CD14-positive monocyte (primary cell): ENCODE measurements at regions not wholly inside any gene's neighbourhood (a gene's known extent, or its start where the extent isn't known, plus 50 kb on each side); places are given as distances from the start of the nearest gene placed in this dataset.

Experiments used
- DNase-seq, 3 donors: peaks; one replicate each; pipeline ENCODE4 v3.0.0-alpha.2; 2011 to 2022
- H2AFZ ChIP-seq: 2 replicates; pipeline ENCODE4 v1.6.0; 2012; ENCODE audit warnings: mild to moderate bottlenecking, low read depth, low read length, inconsistent platforms; ENCODE audit not compliant: insufficient read depth, poor library complexity, severe bottlenecking
- H3K27ac ChIP-seq, 2 donors: 1 replicate in 1 of 2; 2 replicates in 1 of 2; pipeline ENCODE4 v1.5.1; 2012 to 2013; ENCODE audit warnings: low read length in 2 of 2, control low read depth in 1 of 2, inconsistent platforms in 1 of 2, low read depth in 1 of 2, mild to moderate bottlenecking in 1 of 2
- H3K27me3 ChIP-seq, 2 donors: one replicate each; pipeline versions ENCODE4 v1.6.0 to v1.6.1; 2011 to 2013; ENCODE audit warnings: low read length in 2 of 2; ENCODE audit not compliant: control insufficient read depth in 2 of 2, insufficient read depth in 2 of 2
- H3K36me3 ChIP-seq, 2 donors: replicated peaks in 1 of 2; 1 replicate in 1 of 2; 2 replicates in 1 of 2; pipeline versions ENCODE4 v1.5.1 to v1.6.1; 2012 to 2013; ENCODE audit warnings: low read length in 2 of 2, control low read depth in 1 of 2, inconsistent platforms in 1 of 2, mild to moderate bottlenecking in 1 of 2; ENCODE audit not compliant: insufficient read depth in 2 of 2, control insufficient read depth in 1 of 2
- H3K4me1 ChIP-seq, 2 donors: 1 replicate in 1 of 2; 2 replicates in 1 of 2; pipeline versions ENCODE4 v1.5.1 to v1.6.1; 2012 to 2013; ENCODE audit warnings: low read length in 2 of 2, control low read depth in 1 of 2, inconsistent platforms in 1 of 2, mild to moderate bottlenecking in 1 of 2, moderate library complexity in 1 of 2; ENCODE audit not compliant: insufficient read depth in 2 of 2, control insufficient read depth in 1 of 2
- H3K4me2 ChIP-seq: replicated peaks from 2 replicates; pipeline ENCODE3; 2012; ENCODE audit warnings: low read length, moderate library complexity, mild to moderate bottlenecking; ENCODE audit not compliant: poor library complexity, severe bottlenecking; ENCODE audit errors: extremely low read depth
- H3K4me3 ChIP-seq, 3 experiments: fragments of 200-600 bp in 1 of 3; sonication (generic) in 1 of 3; replicated peaks in 1 of 3; 1 replicate in 2 of 3; 2 replicates in 1 of 3; pipeline ENCODE4 v1.5.1; 2011 to 2013; ENCODE audit warnings: low read length in 3 of 3, mild to moderate bottlenecking in 3 of 3, control low read depth in 2 of 3, low read depth in 2 of 3, inconsistent platforms in 1 of 3, moderate library complexity in 1 of 3
- H3K79me2 ChIP-seq: 2 replicates; pipeline ENCODE4 v1.6.0; 2012; ENCODE audit warnings: mild to moderate bottlenecking, control low read depth, inconsistent platforms, low read length, moderate library complexity; ENCODE audit not compliant: insufficient read depth
- H3K9ac ChIP-seq: 2 replicates; pipeline ENCODE4 v1.6.0; 2017; ENCODE audit warnings: low read length, mild to moderate bottlenecking; ENCODE audit not compliant: insufficient read depth, poor library complexity, severe bottlenecking
- H3K9me3 ChIP-seq, 2 donors: replicated peaks in 1 of 2; 1 replicate in 1 of 2; 2 replicates in 1 of 2; pipeline versions ENCODE4 v1.5.1 to v1.6.1; 2012 to 2013; ENCODE audit warnings: low read length in 2 of 2, control low read depth in 1 of 2; ENCODE audit not compliant: control insufficient read depth in 1 of 2, insufficient read depth in 1 of 2
- H4K20me1 ChIP-seq: 2 replicates; pipeline ENCODE4 v1.6.0; 2012; ENCODE audit warnings: mild to moderate bottlenecking, low read length, control low read depth, moderate library complexity; ENCODE audit not compliant: insufficient read depth
- H3K27ac Mint-ChIP-seq, 7 donors: one replicate each; pipeline ENCODE4 v1.8.0; 2020; ENCODE audit warnings: mild to moderate bottlenecking in 7 of 7, mixed read lengths in 7 of 7, moderate library complexity in 6 of 7, inconsistent platforms in 2 of 7
- H3K27me3 Mint-ChIP-seq, 3 donors: one replicate each; pipeline ENCODE4 v1.8.0; 2021 to 2022; ENCODE audit warnings: low read depth in 3 of 3, mild to moderate bottlenecking in 3 of 3, mixed read lengths in 3 of 3, moderate library complexity in 3 of 3, inconsistent platforms in 1 of 3
- H3K36me3 Mint-ChIP-seq, 2 donors: one replicate each; pipeline ENCODE4 v1.8.0; 2020; ENCODE audit warnings: mixed read lengths in 2 of 2, inconsistent platforms in 1 of 2, mild to moderate bottlenecking in 1 of 2
- H3K4me1 Mint-ChIP-seq: one replicate; pipeline ENCODE4 v1.8.0; 2020; ENCODE audit warnings: mild to moderate bottlenecking, mixed read lengths
- H3K4me3 Mint-ChIP-seq, 2 donors: one replicate each; pipeline ENCODE4 v1.8.0; 2020; ENCODE audit warnings: mild to moderate bottlenecking in 2 of 2, mixed read lengths in 2 of 2, moderate library complexity in 1 of 2
- H3K9me3 Mint-ChIP-seq, 7 donors: one replicate each; pipeline ENCODE4 v1.8.0; 2020 to 2022; ENCODE audit warnings: mixed read lengths in 7 of 7, mild to moderate bottlenecking in 6 of 7, moderate library complexity in 6 of 7, inconsistent platforms in 2 of 7
- CTCF ChIP-seq: fragments of 200-600 bp; IDR thresholded peaks from one replicate; pipeline ENCODE4 v1.8.0; 2022; ENCODE audit warnings: antibody characterized with exemption, mild to moderate bottlenecking
- WGBS: methylation state at CpG from one replicate; pipeline ENCODE4 v1.1.5; 2013; ENCODE audit warnings: missing lambda C conversion rate; ENCODE audit not compliant: insufficient coverage; 5-methylcytosine and 5-hydroxymethylcytosine counted together
- intact Hi-C, 2 donors: fragments of 100-400 bp; cut with micrococcal nuclease; formaldehyde crosslinking; loops; one replicate each; pipeline versions ENCODE4 v1.15.0 to v1.15.1; 2023

GRCh38 chr10:60570896-60571295, 181.2 kb upstream of the ANK3 start:
- Mint-ChIP-seq H3K36me3 (no peaks in the 10 kb centered on the region), H3K9me3 (peaks cover 0 to 9% (median 4%) of the 10 kb centered on the region in 7 donors), H3K4me1 (peaks cover 14% of the 10 kb centered on the region), H3K27me3 (peaks cover 4 to 10% (median 9%) of the 10 kb centered on the region in 3 donors), H3K27ac (no peak overlapping the region), H3K4me3 (no peak overlapping the region)
- intact Hi-C loops: no loop called here
- no peak overlapping the region for H3K4me2 ChIP-seq
- H3K9ac ChIP-seq: no peak overlapping the region
- no peak overlapping the region for H2AFZ ChIP-seq
- H3K79me2 ChIP-seq: no peaks in the 10 kb centered on the region
- peaks cover 0 to 4% of the 10 kb centered on the region in 2 donors for H3K4me1 ChIP-seq
- 97% methylated on average over 4 of the region's 4 CpGs for WGBS
- peaks cover 0 to 4% of the 10 kb centered on the region in 2 donors for H3K27me3 ChIP-seq
- no peak overlapping the region for H3K27ac ChIP-seq
- TF ChIP-seq CTCF: no peak
- no peak overlapping the region for H3K4me3 ChIP-seq
- H3K9me3 ChIP-seq: peaks cover 0 to 5% of the 10 kb centered on the region in 2 donors
- no peaks in the 10 kb centered on the region for H3K36me3 ChIP-seq
- no peak for DNase-seq
- no peaks in the 10 kb centered on the region for H4K20me1 ChIP-seq

GRCh38 chr10:60570272-60570865, 180.7 kb upstream of the ANK3 start:
- H3K9me3 ChIP-seq: peaks cover 0 to 5% of the 10 kb centered on the region in 2 donors
- no peaks in the 10 kb centered on the region for H3K36me3 ChIP-seq
- Mint-ChIP-seq H3K36me3 (no peaks in the 10 kb centered on the region), H3K27ac (peak overlapping the region in 1 of 7 donors; percentile 4), H3K9me3 (peaks cover 0 to 9% (median 5%) of the 10 kb centered on the region in 7 donors), H3K27me3 (peaks cover 4 to 10% (median 9%) of the 10 kb centered on the region in 3 donors), H3K4me3 (no peak overlapping the region), H3K4me1 (peaks cover 11% of the 10 kb centered on the region)
- no peaks in the 10 kb centered on the region for H3K79me2 ChIP-seq
- WGBS: no CpG with 5 or more reads among the region's 1 CpG
- no peak for TF ChIP-seq CTCF
- H2AFZ ChIP-seq: no peak overlapping the region
- no peak overlapping the region for H3K4me3 ChIP-seq
- peaks cover 0 to 4% of the 10 kb centered on the region in 2 donors for H3K4me1 ChIP-seq
- peaks cover 0 to 4% of the 10 kb centered on the region in 2 donors for H3K27me3 ChIP-seq
- no peak overlapping the region for H3K4me2 ChIP-seq
- no peak for DNase-seq
- H3K9ac ChIP-seq: no peak overlapping the region
- no peaks in the 10 kb centered on the region for H4K20me1 ChIP-seq
- intact Hi-C loops: no loop called here
- no peak overlapping the region for H3K27ac ChIP-seq
